ENCODE measurements at regions not wholly inside any gene's neighbourhood (a gene's known extent, or its start where the extent isn't known, plus 50 kb on each side); places are given as distances from the start of the nearest gene placed in this dataset.

GRCh38 chr4:120316416-120316815, 249.8 kb upstream of the MAD2L1 start:
- TF ChIP-seq CTCF (conservative IDR thresholded peaks at IDR 0.05; ENCODE audit: low read depth, low read length) (no peak), EZH2 (IDR thresholded peaks at IDR 0.05; ENCODE audit: borderline replicate concordance, low read depth, low read length, poor library complexity, severe bottlenecking) (no peak)
